ENCODE measurements at regions not wholly inside any gene's neighbourhood (a gene's known extent, or its start where the extent isn't known, plus 50 kb on each side); places are given as distances from the start of the nearest gene placed in this dataset.

- H3K4me1 ChIP-seq: no peaks in the 10 kb centered on the region
- TF ChIP-seq POLR2A (IDR thresholded peaks at IDR 0.05): no peak
- TF ChIP-seq, protein P1, sequence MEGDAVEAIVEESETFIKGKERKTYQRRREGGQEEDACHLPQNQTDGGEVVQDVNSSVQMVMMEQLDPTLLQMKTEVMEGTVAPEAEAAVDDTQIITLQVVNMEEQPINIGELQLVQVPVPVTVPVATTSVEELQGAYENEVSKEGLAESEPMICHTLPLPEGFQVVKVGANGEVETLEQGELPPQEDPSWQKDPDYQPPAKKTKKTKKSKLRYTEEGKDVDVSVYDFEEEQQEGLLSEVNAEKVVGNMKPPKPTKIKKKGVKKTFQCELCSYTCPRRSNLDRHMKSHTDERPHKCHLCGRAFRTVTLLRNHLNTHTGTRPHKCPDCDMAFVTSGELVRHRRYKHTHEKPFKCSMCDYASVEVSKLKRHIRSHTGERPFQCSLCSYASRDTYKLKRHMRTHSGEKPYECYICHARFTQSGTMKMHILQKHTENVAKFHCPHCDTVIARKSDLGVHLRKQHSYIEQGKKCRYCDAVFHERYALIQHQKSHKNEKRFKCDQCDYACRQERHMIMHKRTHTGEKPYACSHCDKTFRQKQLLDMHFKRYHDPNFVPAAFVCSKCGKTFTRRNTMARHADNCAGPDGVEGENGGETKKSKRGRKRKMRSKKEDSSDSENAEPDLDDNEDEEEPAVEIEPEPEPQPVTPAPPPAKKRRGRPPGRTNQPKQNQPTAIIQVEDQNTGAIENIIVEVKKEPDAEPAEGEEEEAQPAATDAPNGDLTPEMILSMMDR (IDR thresholded peaks at IDR 0.05): no peak
- TF ChIP-seq POLR2AphosphoS5 (IDR thresholded peaks at IDR 0.05; ENCODE audit: insufficient read depth in 1 of 2, low read depth in 1 of 2): no peak
- H3K27ac ChIP-seq: no peak overlapping the region
- no peaks in the 10 kb centered on the region for H3K9me3 ChIP-seq
- intact Hi-C loops (cut with DNase I): no loop called here
- H3K27me3 ChIP-seq: no peaks in the 10 kb centered on the region
- H3K4me3 ChIP-seq: no peak overlapping the region
- DNase-seq (ENCODE audit: extremely low spot score in 2 of 2): no peak
- H3K36me3 ChIP-seq: no peaks in the 10 kb centered on the region
These were observed 963.0 kb downstream of the CNTNAP5 start for GRCh38 chr2:124988111-124988510.

GRCh38 chr2:124988794-124989193 is 963.7 kb downstream of the CNTNAP5 start:
- Histone ChIP-seq H3K9me3 (no peaks in the 10 kb centered on the region), H3K27ac (no peak overlapping the region), H3K36me3 (no peaks in the 10 kb centered on the region), H3K4me1 (no peaks in the 10 kb centered on the region), H3K27me3 (no peaks in the 10 kb centered on the region), H3K4me3 (no peak overlapping the region)
- TF ChIP-seq, protein P1 (IDR thresholded peaks at IDR 0.05): no peak
- TF ChIP-seq POLR2AphosphoS5 (IDR thresholded peaks at IDR 0.05; ENCODE audit: insufficient read depth in 1 of 2, low read depth in 1 of 2) (no peak), POLR2A (IDR thresholded peaks at IDR 0.05) (no peak)
- intact Hi-C loops (cut with DNase I): no loop called here
- no peak for DNase-seq (ENCODE audit: extremely low spot score in 2 of 2)

GRCh38 chr2:124993809-124994208 is 968.7 kb downstream of the CNTNAP5 start:
- no peak for DNase-seq (ENCODE audit: extremely low spot score in 2 of 2)
- Histone ChIP-seq H3K4me1 (no peaks in the 10 kb centered on the region), H3K27me3 (no peaks in the 10 kb centered on the region), H3K27ac (no peak overlapping the region), H3K4me3 (no peak overlapping the region), H3K36me3 (no peaks in the 10 kb centered on the region), H3K9me3 (no peaks in the 10 kb centered on the region)
- intact Hi-C loops (cut with DNase I): no loop called here
- TF ChIP-seq POLR2AphosphoS5 (IDR thresholded peaks at IDR 0.05; ENCODE audit: insufficient read depth in 1 of 2, low read depth in 1 of 2): no peak
- TF ChIP-seq POLR2A (IDR thresholded peaks at IDR 0.05): no peak
- TF ChIP-seq, protein P1 (IDR thresholded peaks at IDR 0.05): no peak

DNA sequence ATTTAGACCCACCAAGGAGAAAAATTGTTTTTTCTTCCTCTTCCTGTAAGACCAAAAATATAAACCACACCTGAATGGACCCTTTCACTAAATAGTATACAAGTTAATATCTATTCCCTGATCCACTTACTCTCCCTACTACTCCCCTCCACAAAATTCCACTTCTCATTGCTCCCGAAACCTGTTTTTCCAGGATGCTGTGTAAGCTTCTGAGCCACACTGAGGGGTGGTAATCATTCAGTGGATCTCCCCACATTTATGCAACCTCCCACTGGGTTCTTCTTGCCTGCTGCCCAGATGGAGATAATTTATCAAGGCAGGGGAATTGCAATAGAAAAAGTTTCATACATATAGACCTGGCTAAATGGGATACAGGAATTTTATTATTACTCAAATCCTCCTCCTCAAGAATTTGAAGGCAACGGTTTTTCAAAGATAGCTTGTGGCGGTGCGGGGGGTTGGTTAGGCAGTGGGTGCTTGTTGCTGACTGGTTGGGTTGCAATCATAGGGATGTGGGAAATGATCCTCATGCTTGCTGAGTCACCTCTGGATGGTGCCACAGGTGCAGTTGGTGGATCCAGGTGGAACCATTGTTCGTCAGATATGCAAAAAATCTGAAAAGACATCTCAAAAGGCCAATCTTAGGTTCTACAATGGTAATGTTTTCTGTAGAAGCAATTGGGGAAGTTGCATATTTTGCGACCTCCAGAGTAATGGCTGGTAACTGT is 970.3 kb downstream of the CNTNAP5 start:
- H3K36me3 ChIP-seq: no peaks in the 10 kb centered on the region
- no peak for DNase-seq (ENCODE audit: extremely low spot score in 2 of 2)
- H3K27me3 ChIP-seq: no peaks in the 10 kb centered on the region
- H3K9me3 ChIP-seq: no peaks in the 10 kb centered on the region
- TF ChIP-seq, protein P1 (IDR thresholded peaks at IDR 0.05): no peak
- TF ChIP-seq POLR2AphosphoS5 (IDR thresholded peaks at IDR 0.05; ENCODE audit: insufficient read depth in 1 of 2, low read depth in 1 of 2): no peak
- no peak for TF ChIP-seq POLR2A (IDR thresholded peaks at IDR 0.05)
- H3K4me1 ChIP-seq: no peaks in the 10 kb centered on the region
- intact Hi-C loops (cut with DNase I): no loop called here
- H3K27ac ChIP-seq: no peak overlapping the region
- no peak overlapping the region for H3K4me3 ChIP-seq

GRCh38 chr2:124996406-124996805 is 971.3 kb downstream of the CNTNAP5 start:
- no peaks in the 10 kb centered on the region for H3K27me3 ChIP-seq
- no peaks in the 10 kb centered on the region for H3K4me1 ChIP-seq
- DNase-seq (ENCODE audit: extremely low spot score in 2 of 2): no peak
- intact Hi-C loops (cut with DNase I): no loop called here
- H3K4me3 ChIP-seq: no peak overlapping the region
- TF ChIP-seq, protein P1 (IDR thresholded peaks at IDR 0.05): no peak
- TF ChIP-seq POLR2A (IDR thresholded peaks at IDR 0.05): no peak
- no peak for TF ChIP-seq POLR2AphosphoS5 (IDR thresholded peaks at IDR 0.05; ENCODE audit: insufficient read depth in 1 of 2, low read depth in 1 of 2)
- H3K9me3 ChIP-seq: no peaks in the 10 kb centered on the region
- no peaks in the 10 kb centered on the region for H3K36me3 ChIP-seq
- no peak overlapping the region for H3K27ac ChIP-seq
